NB4 (cell line): ENCODE measurements at regions not wholly inside any gene's neighbourhood (a gene's known extent, or its start where the extent isn't known, plus 50 kb on each side); places are given as distances from the start of the nearest gene placed in this dataset.
"Not testable (repeated sequence)": the region's sequence is repeated elsewhere in the genome, so short reads cannot be mapped to it uniquely, and the experiment has no call there.

ENCODE experiments used
- DNase-seq: peaks from one replicate; pipeline ENCODE4 v3.0.0; 2010; ENCODE audit warnings: low read depth
- H3K4me3 ChIP-seq: one replicate; pipeline ENCODE4 v1.5.1; 2011; ENCODE audit warnings: mild to moderate bottlenecking, low read depth, low read length, moderate library complexity
- MYC ChIP-seq: IDR thresholded peaks from 2 replicates; pipeline ENCODE4 v1.6.1; 2011; ENCODE audit warnings: low read depth, low read length
- POLR2A ChIP-seq: IDR thresholded peaks from 2 replicates; pipeline ENCODE4 v1.6.1; 2011; ENCODE audit warnings: mild to moderate bottlenecking; ENCODE audit not compliant: insufficient read length; ENCODE audit errors: extremely low read depth
- TF ChIP-seq, protein P1 (sequence below): IDR thresholded peaks from 2 replicates; pipeline ENCODE4 v1.6.1; 2011; ENCODE audit warnings: low read depth, low read length
- TF ChIP-seq, protein P2 (sequence below): IDR thresholded peaks from one replicate; pipeline ENCODE4 v1.5.1; 2012; ENCODE audit warnings: low read depth, low read length

DNA sequence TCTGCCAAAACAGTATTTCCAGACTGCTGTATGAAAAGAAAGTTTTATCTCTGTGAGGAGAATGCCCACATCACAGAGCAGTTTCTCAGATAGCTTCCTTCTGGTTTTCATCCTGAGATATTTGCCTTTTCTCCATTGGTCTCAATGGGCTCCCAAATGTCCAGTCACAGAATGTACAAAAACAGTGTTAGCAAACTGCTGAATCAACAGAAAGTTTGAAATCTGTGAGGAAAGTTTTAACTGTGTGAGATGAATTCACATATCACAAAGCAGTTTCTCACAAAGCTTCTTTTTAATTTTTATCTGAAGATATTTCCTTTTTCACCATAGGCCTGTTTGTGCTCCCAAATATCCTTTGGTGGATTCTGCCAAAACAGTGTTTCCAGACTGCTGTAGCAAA, 207.2 kb upstream of the TRIM48 start:
- TF ChIP-seq, protein P1, sequence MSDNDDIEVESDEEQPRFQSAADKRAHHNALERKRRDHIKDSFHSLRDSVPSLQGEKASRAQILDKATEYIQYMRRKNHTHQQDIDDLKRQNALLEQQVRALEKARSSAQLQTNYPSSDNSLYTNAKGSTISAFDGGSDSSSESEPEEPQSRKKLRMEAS: no peak
- TF ChIP-seq, protein P2, sequence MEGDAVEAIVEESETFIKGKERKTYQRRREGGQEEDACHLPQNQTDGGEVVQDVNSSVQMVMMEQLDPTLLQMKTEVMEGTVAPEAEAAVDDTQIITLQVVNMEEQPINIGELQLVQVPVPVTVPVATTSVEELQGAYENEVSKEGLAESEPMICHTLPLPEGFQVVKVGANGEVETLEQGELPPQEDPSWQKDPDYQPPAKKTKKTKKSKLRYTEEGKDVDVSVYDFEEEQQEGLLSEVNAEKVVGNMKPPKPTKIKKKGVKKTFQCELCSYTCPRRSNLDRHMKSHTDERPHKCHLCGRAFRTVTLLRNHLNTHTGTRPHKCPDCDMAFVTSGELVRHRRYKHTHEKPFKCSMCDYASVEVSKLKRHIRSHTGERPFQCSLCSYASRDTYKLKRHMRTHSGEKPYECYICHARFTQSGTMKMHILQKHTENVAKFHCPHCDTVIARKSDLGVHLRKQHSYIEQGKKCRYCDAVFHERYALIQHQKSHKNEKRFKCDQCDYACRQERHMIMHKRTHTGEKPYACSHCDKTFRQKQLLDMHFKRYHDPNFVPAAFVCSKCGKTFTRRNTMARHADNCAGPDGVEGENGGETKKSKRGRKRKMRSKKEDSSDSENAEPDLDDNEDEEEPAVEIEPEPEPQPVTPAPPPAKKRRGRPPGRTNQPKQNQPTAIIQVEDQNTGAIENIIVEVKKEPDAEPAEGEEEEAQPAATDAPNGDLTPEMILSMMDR: no peak
- TF ChIP-seq POLR2A: no peak
- no peak for TF ChIP-seq MYC
- H3K4me3 ChIP-seq: no peak overlapping the region
- no peak for DNase-seq

GRCh38 chr11:55084588-55084987, 177.4 kb upstream of the TRIM48 start:
- not testable (repeated sequence) for DNase-seq, H3K4me3 ChIP-seq

DNA sequence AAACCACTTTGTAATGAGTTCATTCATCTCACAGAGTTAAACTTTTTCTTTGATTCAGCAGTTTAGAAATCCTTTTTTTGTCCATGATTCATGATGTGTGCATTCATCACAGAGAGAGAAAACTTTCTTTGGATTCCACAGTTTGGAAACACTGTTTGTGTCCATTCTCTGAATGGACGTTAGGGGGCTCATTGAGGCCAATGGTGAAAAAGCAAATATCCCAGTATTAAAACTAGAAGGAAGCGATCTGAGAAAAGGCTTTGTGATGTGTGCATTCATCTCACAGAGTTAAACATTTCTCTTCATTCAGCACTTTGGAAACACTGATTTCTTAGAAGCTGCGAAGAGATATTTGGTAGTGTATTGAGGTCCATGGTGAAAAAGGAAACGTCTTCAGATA, 155.6 kb upstream of the TRIM48 start:
- peak; percentile 1 for DNase-seq
- H3K4me3 ChIP-seq: no peak overlapping the region
- no peak for TF ChIP-seq POLR2A
- TF ChIP-seq, protein P2: peak; percentile 27
